GM19452 (cell line): ENCODE measurements at regions not wholly inside any gene's neighbourhood (a gene's known extent, or its start where the extent isn't known, plus 50 kb on each side); places are given as distances from the start of the nearest gene placed in this dataset.
"Not testable (repeated sequence)": the region's sequence is repeated elsewhere in the genome, so short reads cannot be mapped to it uniquely, and the experiment has no call there.

ENCODE experiments used
- ATAC-seq: cut with Tn5 transposase; IDR thresholded peaks from one replicate; pipeline ENCODE4 v1.9.1; 2021; ENCODE audit not compliant: unreplicated experiment

DNA sequence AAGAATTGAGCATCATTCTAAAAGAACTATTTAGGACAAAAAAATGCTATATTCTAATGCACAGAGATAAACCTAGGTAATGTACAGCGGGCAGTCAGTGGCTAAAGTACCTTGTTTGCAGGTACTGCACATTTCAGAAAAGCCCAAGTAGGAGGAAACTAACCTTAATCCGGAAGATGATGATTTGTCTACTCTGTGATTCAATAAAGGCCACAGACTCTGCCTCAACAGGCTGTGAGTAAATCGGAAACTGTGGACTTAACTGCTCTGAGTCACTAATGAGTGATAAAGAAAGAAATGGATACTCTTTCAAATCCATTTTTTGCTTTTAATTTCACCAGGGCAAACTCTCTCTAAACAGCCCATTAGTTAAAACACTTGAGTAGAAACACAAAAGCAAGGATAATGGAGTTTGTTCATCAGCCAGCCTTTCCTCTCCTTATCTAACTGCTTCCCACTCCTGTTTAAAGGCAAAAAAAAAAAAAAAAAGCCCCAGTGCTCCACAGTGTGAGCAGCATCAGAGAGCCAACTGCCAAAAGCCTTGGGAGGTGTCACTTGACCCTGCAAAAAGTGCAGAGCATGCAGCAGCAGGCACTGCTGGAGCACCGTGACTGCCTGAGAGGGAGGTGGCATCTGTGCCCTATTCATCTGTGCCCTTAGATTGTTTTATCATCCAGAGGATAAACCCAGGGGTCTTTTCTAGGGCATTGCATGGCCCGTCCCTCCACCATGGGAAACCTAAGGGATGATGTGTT is 187.7 kb downstream of the SATB1 start:
- peak; percentile 96 for ATAC-seq

DNA sequence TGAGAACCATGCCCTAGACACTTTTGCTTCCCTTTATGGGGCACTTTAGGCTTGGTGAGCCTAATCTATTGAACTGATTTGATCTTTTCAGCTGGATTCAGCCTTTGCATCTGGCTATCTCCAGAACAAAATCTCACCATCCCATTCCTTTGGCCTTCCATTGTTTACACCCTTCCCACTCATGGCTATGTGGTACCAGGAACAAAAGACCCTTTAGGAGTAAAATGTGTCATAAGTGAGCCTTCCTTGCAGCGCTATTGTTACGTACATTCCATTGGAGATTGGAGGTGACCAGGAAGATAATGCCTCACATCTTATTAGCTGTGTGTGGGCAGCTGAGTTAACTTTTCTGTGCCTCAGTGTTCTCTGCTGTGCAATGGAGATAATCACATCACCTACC is 188.4 kb downstream of the SATB1 start:
- ATAC-seq = no peak

DNA sequence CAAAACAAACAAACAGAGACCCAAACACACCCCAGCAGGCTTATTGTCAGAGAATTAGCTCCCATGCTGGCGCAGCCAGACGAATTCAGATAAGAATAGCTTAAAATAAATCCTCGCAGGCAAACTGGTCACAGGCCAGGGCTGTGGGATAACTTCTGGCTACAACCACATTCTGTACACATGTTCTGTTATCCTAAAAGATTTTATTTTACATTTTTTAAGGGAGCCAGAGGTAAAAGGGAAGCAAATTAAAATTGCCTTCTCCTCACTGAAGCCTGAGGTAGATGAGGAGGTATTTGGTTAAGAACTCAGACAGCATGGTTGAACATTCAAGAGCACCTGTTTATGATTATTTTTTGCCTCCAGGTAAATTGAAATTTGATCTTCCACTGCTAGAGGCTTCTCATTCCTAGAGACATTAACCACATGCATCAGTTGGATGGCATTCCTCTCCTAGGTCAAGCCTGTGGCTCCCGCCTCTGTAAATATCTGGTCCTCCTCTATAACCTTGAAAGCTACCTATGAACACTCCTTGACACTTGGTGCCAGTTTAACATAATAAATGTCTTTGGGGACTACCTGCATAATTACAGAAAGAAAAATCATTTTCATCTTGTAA is 190.3 kb downstream of the SATB1 start:
- no peak for ATAC-seq

DNA sequence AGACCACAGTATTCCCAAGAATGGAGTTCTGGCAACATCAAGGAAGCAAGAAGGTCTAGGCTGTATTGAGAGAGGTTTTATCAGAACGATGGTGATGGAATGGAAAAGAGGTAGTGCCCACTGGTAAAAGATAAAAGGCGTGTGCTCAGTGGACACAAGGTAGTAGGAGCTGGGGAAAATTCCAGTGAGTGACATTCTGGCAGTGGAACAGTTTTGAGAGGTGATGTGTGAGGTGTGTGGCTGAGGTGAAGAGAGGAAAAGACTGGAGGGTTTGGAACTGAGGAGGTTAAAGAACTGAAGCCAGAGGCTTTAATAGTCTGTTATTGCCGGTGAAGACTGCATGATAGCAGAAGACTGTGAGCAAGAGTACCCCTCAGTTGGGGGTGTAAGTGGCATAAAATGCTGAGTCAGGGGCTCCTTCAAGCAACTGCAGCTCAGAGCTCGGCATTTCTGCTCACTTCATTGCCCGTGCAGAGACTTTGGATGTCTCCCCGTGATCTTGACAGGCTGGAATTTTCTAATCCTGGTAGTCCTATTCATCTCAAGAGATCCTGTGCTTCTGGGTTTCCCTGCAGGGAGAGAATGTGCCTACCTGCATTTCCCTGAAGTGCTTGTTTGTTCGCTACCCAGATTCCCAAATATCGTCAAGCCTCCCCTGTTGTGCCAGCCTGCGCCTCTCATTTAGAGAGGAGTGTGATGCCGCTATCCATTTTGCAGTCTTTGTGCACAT is 191.0 kb downstream of the SATB1 start:
- no peak for ATAC-seq

DNA sequence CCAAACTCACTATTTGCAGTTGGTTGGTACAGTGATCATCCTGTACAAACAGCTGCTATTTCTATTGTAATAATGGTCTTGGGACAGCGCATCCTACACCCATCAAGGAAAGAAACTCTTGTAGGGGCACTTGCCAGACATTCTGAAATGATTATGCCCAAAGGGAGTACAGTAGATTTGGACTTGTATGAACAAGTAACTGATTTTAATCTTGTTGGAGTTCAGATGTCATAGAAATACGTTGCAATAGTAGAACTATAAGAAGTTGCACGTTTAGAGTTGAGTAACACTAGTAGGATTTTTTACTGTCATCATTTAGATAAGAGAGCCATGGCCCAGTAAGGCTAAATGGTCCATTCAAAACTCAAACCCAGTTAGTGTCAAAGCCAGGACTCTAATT is 192.8 kb downstream of the SATB1 start:
- no peak for ATAC-seq

DNA sequence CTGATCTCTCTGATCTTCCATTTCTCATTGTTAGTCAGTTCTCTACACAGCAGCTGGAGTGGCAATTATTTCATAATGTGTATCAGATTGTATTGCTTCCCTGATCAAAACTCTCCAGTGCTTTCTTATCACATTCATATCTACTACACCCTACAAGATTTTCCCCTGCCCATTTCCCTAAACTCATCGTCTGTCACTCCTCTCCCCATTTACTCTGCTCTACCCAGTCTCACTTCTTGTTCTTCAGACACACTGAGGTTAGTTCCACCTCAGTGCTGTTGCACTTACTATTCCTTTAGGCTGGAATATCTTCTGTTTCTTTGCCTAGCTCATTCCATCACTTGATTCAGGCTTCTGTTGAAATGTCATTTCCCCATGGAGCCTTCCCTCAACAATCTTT is 197.1 kb downstream of the SATB1 start:
- ATAC-seq = no peak

DNA sequence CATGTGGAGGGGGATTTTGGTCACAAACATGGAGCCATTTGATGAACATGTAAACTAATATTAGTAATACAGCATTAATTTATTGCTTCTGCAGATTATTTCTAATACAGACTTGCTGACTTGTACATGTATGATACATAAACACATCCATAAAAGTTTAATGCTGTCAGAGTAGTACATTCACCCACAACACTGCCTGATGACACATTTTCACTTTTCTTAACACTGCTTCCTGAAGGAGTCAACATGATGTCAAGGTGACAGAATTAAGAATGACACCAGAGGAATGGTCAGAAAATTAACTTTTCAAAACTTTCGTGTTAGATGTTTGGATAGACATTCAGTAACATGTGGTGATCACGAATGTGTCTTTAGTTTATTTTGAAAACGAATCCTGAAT is 199.4 kb downstream of the SATB1 start:
- no peak for ATAC-seq

DNA sequence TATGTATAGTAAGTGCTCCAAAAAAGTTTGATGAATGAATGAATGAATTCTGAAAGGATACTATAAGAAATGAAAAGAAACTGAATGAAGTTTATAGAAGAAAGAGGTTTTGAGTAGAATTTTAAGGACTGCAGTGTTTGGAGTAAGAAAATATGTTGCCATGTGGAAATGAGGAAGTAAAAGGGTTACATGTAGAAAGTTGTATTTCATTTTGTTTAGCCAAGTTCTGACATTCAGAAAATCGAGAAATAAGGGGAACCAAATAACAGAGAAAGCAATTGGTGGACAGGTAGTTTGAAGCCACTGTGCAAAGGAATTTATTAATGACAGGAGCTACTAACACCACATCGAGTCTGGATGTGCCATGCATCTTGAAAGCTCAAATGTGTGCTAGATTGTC is 200.7 kb downstream of the SATB1 start:
- no peak for ATAC-seq

DNA sequence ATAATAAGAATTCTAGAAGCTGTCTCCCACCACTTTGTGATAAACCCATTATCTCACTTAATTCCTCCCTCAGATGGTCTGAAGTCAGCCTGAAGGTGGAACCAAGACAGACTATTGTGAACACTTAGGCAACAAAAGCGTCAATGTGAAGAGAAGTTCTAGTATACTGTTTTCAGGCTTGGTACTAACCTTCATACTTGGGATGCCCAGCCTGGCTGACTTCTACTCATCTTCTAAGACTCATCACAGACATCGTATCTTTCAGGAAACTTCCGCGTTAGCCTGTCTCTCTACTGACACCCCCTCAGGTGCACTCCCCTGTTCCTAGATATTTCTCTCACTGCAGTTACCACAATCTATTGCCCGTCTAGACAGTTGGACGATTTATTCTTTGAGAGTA is 201.2 kb downstream of the SATB1 start:
- ATAC-seq = peak; percentile 36

DNA sequence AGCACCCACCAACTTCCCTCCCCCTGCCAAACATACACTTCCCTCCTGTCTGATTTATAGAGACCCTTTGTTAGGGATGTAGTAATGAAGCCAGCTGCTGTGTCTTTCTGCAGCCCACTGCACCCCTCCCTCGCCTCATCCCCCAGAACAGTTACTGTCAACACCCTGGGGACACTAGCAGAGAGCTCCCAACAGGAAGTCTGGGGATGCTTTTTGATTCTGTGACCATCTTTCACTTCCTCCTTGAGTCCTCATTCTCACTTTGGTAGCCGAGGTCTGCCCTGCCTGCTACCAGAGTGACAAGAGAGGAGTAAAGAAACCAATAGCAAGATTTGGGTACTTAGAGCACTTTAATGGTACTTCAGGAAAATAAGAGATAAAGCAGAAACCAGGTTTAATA is 201.6 kb downstream of the SATB1 start:
- ATAC-seq = peak; percentile 99

DNA sequence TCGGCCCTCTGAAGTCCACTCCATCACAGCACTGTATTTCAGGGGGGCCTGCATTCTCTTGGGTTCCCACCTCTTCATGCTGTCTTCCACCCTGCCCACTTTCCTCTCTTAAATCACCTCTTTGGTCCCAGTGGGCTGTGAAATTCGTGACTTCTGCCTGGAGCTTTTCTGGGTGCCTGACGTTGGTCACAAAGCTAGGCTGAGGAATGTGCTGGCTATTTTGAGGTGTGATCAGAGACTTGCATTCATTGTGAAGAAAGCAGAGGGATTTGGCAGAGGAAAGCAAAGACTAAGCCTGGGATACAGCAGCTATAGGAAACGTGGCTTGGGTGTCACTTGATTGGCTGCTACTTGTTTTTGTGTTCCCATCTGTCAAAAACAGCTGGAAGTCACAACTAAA is 202.5 kb downstream of the SATB1 start:
- ATAC-seq = no peak

DNA sequence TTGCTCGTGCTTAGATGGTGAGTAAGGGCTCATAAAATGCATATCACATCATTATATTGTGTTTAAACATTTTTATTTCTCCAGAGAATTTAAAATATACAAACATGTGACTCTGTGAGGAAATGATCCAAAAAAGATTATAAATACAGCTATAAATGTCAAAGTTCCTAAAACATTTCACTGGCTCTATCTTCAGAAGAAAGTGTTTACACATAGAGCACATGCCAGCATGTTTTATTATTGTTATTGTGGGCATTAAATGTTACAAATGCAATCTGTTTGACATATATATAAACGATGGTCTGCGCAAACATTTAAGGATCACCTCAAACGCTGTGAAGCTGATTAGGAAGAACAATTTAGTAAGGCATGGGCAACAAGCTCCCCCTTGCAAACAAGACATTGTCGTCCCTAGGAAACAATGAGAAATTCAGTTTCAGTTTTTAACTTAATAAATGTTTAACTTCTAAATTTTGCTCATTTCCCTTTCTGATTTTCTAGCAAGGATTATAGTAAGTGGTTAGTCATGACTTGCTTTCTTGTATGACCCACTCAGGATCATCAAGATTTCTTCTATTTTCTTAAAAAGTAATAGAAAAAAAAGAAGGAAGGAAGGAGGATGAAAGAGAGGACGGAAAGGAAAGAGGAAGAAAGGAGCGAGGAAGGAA is 207.5 kb downstream of the SATB1 start:
- ATAC-seq = peak; percentile 56

DNA sequence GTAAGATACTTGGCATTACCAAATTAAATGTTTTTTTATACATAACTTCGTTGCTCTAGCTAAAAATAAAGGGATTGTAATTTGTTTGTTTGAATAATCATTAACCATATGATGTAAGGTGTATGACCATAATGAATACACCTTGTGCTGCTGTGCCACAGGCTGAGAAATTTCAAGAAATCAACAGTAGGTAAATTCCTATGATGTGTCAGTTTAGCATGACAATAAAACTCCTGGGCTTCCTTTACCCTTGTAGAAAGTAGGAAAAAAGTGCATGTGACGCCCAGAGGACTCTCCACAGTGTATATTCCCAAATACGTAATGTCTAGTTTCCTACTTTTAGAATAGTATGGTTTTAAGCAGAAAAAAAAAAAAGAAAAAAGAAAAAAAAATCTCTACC is 208.1 kb downstream of the SATB1 start:
- no peak for ATAC-seq

DNA sequence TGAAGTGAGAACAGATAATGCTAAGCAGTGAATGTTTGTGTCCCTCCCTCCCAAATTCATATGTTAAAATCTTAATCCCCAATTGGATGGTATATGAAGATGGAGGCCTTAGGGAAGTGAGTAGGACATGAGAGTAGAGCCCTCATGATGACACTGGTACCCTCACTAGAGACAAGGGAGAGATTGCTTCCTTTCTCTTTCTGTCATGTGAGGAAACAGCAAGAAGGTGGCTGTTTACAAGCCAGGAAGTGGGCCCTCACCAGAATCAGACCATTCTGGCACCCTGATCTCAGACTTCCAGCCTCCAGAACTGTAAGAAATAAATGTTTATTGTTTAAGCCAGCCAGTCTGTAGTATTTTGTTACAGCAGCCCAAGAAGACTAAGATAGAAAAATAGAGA is 209.5 kb downstream of the SATB1 start:
- no peak for ATAC-seq

DNA sequence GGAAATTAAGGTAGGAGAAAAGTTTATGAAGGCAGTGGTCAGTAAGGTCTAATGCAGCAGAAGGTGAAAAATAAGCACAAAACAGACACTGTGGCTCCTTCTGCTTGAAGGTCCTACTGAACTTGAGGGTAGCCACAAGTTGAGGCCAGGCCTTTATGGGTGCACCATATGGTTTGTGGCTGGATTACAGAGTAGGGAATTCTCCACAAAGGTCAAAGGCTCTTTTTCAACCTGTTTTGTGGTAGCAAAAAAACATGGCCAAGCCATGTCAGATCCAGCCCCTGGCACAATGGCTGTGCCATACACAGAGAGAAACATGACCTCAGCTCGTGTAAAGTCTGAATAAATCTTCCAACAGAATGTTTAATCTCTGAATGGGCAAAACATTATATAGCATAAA is 214.0 kb downstream of the SATB1 start:
- ATAC-seq = no peak

DNA sequence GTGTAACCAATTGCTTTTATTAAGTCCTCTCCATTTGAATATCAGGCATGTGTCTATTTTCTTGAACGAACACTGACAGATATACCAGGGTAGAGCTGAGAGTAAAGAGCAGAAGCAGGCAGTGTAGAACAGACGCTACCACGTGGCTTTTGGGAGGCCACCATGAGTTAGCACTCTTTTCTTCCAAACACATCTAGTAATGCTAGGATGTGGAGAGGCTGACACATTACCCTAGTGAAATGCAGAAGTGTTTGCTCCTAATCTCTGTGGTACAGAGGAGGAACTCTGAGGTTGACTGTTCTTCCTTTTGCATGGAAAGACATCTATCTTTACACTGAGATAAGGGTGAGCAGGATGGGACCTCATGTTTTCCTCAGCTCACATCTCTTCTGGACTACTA is 216.3 kb downstream of the SATB1 start:
- no peak for ATAC-seq

DNA sequence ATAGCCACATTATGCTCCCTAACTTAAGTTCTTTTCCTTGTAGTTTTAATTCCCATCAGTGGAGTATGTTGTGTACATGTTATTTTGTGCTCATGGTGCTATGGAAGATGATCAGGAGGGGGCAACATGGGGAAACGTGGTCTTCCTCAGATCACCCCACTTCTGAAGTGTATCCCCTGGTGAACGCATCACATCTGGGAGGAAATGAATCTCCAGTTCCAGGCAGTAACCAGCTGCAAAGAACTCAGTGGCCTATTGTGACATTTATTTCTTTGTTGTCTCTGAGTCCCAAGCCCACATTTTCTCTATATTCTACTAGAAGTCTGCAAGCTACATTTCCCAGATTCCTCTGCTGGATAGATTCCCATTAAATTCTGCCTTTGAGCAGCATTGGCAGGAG is 217.0 kb downstream of the SATB1 start:
- no peak for ATAC-seq

DNA sequence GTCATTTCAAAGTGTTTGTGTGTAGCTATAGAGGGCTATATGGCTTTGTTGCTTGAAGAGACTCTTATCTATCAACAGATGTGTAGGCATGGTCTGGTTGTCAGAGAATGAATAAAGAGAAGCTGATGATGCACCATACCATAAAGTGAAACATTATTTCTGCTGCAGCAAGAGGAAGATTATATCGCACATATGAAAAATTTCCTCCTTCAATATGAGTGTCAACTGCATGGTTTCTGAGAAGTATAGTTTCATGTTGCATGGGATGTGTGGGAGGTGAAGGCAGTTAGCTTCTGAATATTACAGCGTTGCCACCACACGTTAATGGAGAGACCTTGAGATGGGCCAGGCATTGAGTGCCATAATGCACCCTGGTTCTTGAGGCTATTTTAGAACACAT is 217.9 kb downstream of the SATB1 start:
- ATAC-seq = no peak

DNA sequence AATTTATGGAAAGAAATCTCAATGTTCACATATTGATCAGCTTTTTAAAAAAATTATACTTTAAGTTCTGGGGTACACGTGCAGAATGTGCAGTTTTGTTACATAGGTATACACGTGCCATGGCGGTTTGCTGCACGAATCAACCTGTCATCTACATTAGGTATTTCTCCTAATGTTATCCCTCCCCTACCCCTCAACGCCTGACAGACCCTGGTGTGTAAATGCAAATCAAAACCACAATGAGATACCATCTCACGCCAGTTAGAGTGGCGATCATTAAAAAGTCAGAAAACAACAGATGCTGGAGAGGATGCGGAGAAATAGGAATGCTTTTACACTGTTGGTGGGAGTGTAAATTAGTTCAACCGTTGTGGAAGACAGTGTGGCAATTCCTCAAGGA is 219.4 kb downstream of the SATB1 start:
- ATAC-seq = not testable (repeated sequence)

DNA sequence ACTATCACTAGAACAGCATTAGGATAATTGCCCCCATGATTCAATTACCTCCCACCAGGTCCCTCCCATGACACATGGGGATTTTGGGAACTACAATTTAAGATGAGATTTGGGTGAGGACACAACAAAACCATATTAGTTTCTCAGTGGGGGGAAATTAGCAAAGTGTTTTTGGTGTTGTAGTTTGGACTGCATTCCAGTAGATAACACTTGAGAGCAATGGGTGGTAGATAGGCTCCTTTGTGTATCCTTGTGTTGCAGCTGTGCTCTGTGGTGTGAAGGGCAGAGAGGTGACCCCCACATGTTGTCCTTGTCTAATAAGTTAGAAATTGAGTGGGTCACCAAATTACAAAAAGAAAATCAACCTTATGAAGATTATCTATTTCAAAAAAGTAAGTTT is 223.8 kb downstream of the SATB1 start:
- ATAC-seq = no peak

DNA sequence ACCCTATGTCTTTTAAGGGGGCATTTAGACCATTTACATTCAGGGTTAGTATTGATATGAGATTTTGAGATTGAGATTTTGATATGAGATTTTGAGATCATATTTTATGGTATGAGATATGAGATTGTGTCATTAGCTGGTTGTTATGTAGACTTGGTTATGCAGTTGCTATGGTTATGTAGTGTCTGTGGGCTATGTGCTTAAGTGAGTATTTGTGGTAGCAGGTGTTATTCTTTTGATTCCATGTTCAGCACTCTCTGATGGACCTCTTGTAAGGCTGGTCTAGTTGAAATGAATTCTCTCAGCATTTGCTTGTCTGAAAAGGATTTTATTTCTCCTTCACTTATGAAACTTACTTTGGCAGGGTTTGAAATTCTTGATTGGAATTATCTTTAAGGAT is 225.4 kb downstream of the SATB1 start:
- ATAC-seq = no peak

DNA sequence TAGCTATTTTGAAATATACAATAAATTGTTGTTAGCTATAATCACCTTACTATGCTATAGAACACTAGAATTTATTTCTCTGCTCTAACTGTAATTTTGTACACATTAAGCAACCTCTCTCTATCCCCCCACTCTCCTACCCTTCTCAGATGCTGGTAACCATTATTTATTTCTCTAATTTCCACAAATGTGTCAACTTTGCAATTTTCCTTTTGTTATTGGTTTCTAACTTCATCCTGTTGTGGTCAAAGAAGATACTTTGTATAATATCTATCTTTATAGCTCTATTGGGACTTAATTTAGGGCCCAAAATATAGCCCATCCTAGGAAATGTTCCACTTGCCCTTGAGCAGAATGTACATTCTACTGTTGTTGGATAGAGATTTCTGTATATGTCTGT is 229.3 kb downstream of the SATB1 start:
- ATAC-seq = no peak
